C4-2B (cell line): ENCODE measurements at regions not wholly inside any gene's neighbourhood (a gene's known extent, or its start where the extent isn't known, plus 50 kb on each side); places are given as distances from the start of the nearest gene placed in this dataset.

ENCODE experiments used
- H3K27ac ChIP-seq: fragments of 450-650 bp; 2 replicates; pipeline ENCODE4 v1.5.1; 2017
- CTCF ChIP-seq: fragments of 450-650 bp; conservative IDR thresholded peaks from 2 replicates; pipeline ENCODE4 v1.5.1; 2017; ENCODE audit warnings: mild to moderate bottlenecking
- ZFX ChIP-seq: fragments of 450-650 bp; IDR thresholded peaks from 2 replicates; pipeline ENCODE4 v1.6.1; 2017

- H3K27ac ChIP-seq, result no peak overlapping the region
- TF ChIP-seq ZFX (no peak), CTCF (no peak)
Observed at GRCh38 chr12:24546661-24547060, 402.2 kb downstream of the BCAT1 start.

GRCh38 chr12:24546084-24546483 is 402.8 kb downstream of the BCAT1 start:
- TF ChIP-seq ZFX (no peak), CTCF (no peak)
- H3K27ac ChIP-seq, result no peak overlapping the region

GRCh38 chr12:24544368-24544767 is 404.5 kb downstream of the BCAT1 start:
- TF ChIP-seq ZFX, result no peak
- no peak for TF ChIP-seq CTCF
- H3K27ac ChIP-seq, result no peak overlapping the region

- no peak overlapping the region for H3K27ac ChIP-seq
- no peak for TF ChIP-seq CTCF
- TF ChIP-seq ZFX, result no peak
Observed at GRCh38 chr12:24541193-24541871, 407.6 kb downstream of the BCAT1 start.

GRCh38 chr12:24539646-24540045 is 409.3 kb downstream of the BCAT1 start:
- no peak for TF ChIP-seq CTCF
- TF ChIP-seq ZFX, result no peak
- H3K27ac ChIP-seq, result no peak overlapping the region

GRCh38 chr12:24537083-24537860 is 411.6 kb downstream of the BCAT1 start:
- no peak overlapping the region for H3K27ac ChIP-seq
- TF ChIP-seq ZFX, result no peak
- no peak for TF ChIP-seq CTCF

GRCh38 chr12:24535334-24536069 is 413.4 kb downstream of the BCAT1 start:
- TF ChIP-seq CTCF, result no peak
- TF ChIP-seq ZFX, result no peak
- no peak overlapping the region for H3K27ac ChIP-seq
